Liver (tissue), 3 donors: ENCODE measurements at regions not wholly inside any gene's neighbourhood (a gene's known extent, or its start where the extent isn't known, plus 50 kb on each side); places are given as distances from the start of the nearest gene placed in this dataset.

Experiments
- JUND ChIP-seq, 2 donors: IDR thresholded peaks; 2 replicates each; pipeline ENCODE4 v1.6.1; 2016; ENCODE audit warnings: antibody characterized with exemption in 2 of 2
- RAD21 ChIP-seq, 2 donors: IDR thresholded peaks; 2 replicates each; pipeline ENCODE4 v1.6.1; 2016; ENCODE audit warnings: antibody characterized with exemption in 2 of 2, mild to moderate bottlenecking in 2 of 2
- TF ChIP-seq, protein P1 (sequence below): fragments of 150-350 bp; IDR thresholded peaks from 2 replicates; pipeline ENCODE4 v1.5.1; 2017; ENCODE audit warnings: improper control_type of control experiment, low read depth, low read length; ENCODE audit not compliant: missing input control
- TF ChIP-seq, protein P2 (sequence below): IDR thresholded peaks from 2 replicates; pipeline ENCODE4 v1.6.1; 2016; ENCODE audit warnings: antibody characterized with exemption, mild to moderate bottlenecking
- donor health status: healthy.
- donor health status: healthy.

- TF ChIP-seq JUND (IDR thresholded peaks at IDR 0.05) (no peak), RAD21 (IDR thresholded peaks at IDR 0.05) (no peak)
- TF ChIP-seq, protein P1, sequence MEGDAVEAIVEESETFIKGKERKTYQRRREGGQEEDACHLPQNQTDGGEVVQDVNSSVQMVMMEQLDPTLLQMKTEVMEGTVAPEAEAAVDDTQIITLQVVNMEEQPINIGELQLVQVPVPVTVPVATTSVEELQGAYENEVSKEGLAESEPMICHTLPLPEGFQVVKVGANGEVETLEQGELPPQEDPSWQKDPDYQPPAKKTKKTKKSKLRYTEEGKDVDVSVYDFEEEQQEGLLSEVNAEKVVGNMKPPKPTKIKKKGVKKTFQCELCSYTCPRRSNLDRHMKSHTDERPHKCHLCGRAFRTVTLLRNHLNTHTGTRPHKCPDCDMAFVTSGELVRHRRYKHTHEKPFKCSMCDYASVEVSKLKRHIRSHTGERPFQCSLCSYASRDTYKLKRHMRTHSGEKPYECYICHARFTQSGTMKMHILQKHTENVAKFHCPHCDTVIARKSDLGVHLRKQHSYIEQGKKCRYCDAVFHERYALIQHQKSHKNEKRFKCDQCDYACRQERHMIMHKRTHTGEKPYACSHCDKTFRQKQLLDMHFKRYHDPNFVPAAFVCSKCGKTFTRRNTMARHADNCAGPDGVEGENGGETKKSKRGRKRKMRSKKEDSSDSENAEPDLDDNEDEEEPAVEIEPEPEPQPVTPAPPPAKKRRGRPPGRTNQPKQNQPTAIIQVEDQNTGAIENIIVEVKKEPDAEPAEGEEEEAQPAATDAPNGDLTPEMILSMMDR, result no peak
- TF ChIP-seq, protein P2, sequence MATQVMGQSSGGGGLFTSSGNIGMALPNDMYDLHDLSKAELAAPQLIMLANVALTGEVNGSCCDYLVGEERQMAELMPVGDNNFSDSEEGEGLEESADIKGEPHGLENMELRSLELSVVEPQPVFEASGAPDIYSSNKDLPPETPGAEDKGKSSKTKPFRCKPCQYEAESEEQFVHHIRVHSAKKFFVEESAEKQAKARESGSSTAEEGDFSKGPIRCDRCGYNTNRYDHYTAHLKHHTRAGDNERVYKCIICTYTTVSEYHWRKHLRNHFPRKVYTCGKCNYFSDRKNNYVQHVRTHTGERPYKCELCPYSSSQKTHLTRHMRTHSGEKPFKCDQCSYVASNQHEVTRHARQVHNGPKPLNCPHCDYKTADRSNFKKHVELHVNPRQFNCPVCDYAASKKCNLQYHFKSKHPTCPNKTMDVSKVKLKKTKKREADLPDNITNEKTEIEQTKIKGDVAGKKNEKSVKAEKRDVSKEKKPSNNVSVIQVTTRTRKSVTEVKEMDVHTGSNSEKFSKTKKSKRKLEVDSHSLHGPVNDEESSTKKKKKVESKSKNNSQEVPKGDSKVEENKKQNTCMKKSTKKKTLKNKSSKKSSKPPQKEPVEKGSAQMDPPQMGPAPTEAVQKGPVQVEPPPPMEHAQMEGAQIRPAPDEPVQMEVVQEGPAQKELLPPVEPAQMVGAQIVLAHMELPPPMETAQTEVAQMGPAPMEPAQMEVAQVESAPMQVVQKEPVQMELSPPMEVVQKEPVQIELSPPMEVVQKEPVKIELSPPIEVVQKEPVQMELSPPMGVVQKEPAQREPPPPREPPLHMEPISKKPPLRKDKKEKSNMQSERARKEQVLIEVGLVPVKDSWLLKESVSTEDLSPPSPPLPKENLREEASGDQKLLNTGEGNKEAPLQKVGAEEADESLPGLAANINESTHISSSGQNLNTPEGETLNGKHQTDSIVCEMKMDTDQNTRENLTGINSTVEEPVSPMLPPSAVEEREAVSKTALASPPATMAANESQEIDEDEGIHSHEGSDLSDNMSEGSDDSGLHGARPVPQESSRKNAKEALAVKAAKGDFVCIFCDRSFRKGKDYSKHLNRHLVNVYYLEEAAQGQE, result no peak
Measured at GRCh38 chr4:136992032-136992431, 540.3 kb downstream of the PCDH18 start.
